ENCODE measurements at regions not wholly inside any gene's neighbourhood (a gene's known extent, or its start where the extent isn't known, plus 50 kb on each side); places are given as distances from the start of the nearest gene placed in this dataset.
"Not testable (repeated sequence)": the region's sequence is repeated elsewhere in the genome, so short reads cannot be mapped to it uniquely, and the experiment has no call there.

GRCh38 chr12:4822572-4822971 lies 87.1 kb upstream of the KCNA1 start:
- peaks cover 2% of the 10 kb centered on the region for H3K36me3 Mint-ChIP-seq
- no peaks in the 10 kb centered on the region for H3K27me3 Mint-ChIP-seq
- H3K27ac Mint-ChIP-seq: no peak overlapping the region
- H3K4me1 Mint-ChIP-seq (ENCODE audit: low read depth): peaks cover 42% of the 10 kb centered on the region
- no peak overlapping the region for H3K4me3 Mint-ChIP-seq
- no peaks in the 10 kb centered on the region for H3K9me3 Mint-ChIP-seq (ENCODE audit: low read depth)

- Mint-ChIP-seq H3K9me3 (ENCODE audit: low read depth) (no peaks in the 10 kb centered on the region), H3K4me1 (ENCODE audit: low read depth) (peaks cover 50% of the 10 kb centered on the region), H3K27ac (no peak overlapping the region), H3K4me3 (no peak overlapping the region), H3K36me3 (peaks cover 2% of the 10 kb centered on the region), H3K27me3 (no peaks in the 10 kb centered on the region)
Observed at GRCh38 chr12:4824380-4824779, 85.3 kb upstream of the KCNA1 start.

- H3K27ac Mint-ChIP-seq: peak overlapping the region; percentile 61
- no peaks in the 10 kb centered on the region for H3K9me3 Mint-ChIP-seq (ENCODE audit: low read depth)
- H3K4me1 Mint-ChIP-seq (ENCODE audit: low read depth): peaks cover 58% of the 10 kb centered on the region
- peak overlapping the region; percentile 24 for H3K4me3 Mint-ChIP-seq
- peaks cover 2% of the 10 kb centered on the region for H3K36me3 Mint-ChIP-seq
- no peaks in the 10 kb centered on the region for H3K27me3 Mint-ChIP-seq
Observed at GRCh38 chr12:4825011-4825858, 84.5 kb upstream of the KCNA1 start.

- H3K27ac Mint-ChIP-seq: no peak overlapping the region
Observed at GRCh38 chr12:4826909-4827308, 82.8 kb upstream of the KCNA1 start.

GRCh38 chr12:4828176-4828575 lies 81.5 kb upstream of the KCNA1 start:
- no peak overlapping the region for H3K4me3 Mint-ChIP-seq
- H3K27ac Mint-ChIP-seq: peak overlapping the region; percentile 2
- H3K4me1 Mint-ChIP-seq (ENCODE audit: low read depth): peaks cover 69% of the 10 kb centered on the region
- no peaks in the 10 kb centered on the region for H3K27me3 Mint-ChIP-seq
- H3K36me3 Mint-ChIP-seq: peaks cover 2% of the 10 kb centered on the region
- H3K9me3 Mint-ChIP-seq (ENCODE audit: low read depth): no peaks in the 10 kb centered on the region

More at GRCh38 chr12:4826909-4827308, 82.8 kb upstream of the KCNA1 start:
- Mint-ChIP-seq H3K27me3 (no peaks in the 10 kb centered on the region), H3K36me3 (peaks cover 2% of the 10 kb centered on the region), H3K4me1 (ENCODE audit: low read depth) (peaks cover 69% of the 10 kb centered on the region), H3K9me3 (ENCODE audit: low read depth) (no peaks in the 10 kb centered on the region), H3K4me3 (no peak overlapping the region)

GRCh38 chr12:4829161-4829792 lies 80.4 kb upstream of the KCNA1 start:
- H3K36me3 Mint-ChIP-seq: peaks cover 2% of the 10 kb centered on the region
- peak overlapping the region; percentile 81 for H3K27ac Mint-ChIP-seq
- peaks cover 68% of the 10 kb centered on the region for H3K4me1 Mint-ChIP-seq (ENCODE audit: low read depth)
- H3K4me3 Mint-ChIP-seq: peak overlapping the region; percentile 79
- no peaks in the 10 kb centered on the region for H3K27me3 Mint-ChIP-seq
- H3K9me3 Mint-ChIP-seq (ENCODE audit: low read depth): no peaks in the 10 kb centered on the region

- Mint-ChIP-seq H3K9me3 (ENCODE audit: low read depth) (no peaks in the 10 kb centered on the region), H3K36me3 (peaks cover 2% of the 10 kb centered on the region), H3K4me1 (ENCODE audit: low read depth) (peaks cover 63% of the 10 kb centered on the region), H3K4me3 (peak overlapping the region; percentile 79), H3K27me3 (no peaks in the 10 kb centered on the region), H3K27ac (peak overlapping the region; percentile 81)
Observed at GRCh38 chr12:4829793-4830162, 79.9 kb upstream of the KCNA1 start.

GRCh38 chr12:4830556-4831210 lies 79.0 kb upstream of the KCNA1 start:
- Mint-ChIP-seq H3K4me3 (peak overlapping the region; percentile 42), H3K27ac (no peak overlapping the region), H3K9me3 (ENCODE audit: low read depth) (no peaks in the 10 kb centered on the region), H3K27me3 (no peaks in the 10 kb centered on the region), H3K36me3 (no peaks in the 10 kb centered on the region), H3K4me1 (ENCODE audit: low read depth) (peaks cover 54% of the 10 kb centered on the region)

- H3K4me1 Mint-ChIP-seq (ENCODE audit: low read depth): peaks cover 40% of the 10 kb centered on the region
- no peaks in the 10 kb centered on the region for H3K9me3 Mint-ChIP-seq (ENCODE audit: low read depth)
- H3K4me3 Mint-ChIP-seq: no peak overlapping the region
- no peak overlapping the region for H3K27ac Mint-ChIP-seq
- no peaks in the 10 kb centered on the region for H3K36me3 Mint-ChIP-seq
- no peaks in the 10 kb centered on the region for H3K27me3 Mint-ChIP-seq
Observed at GRCh38 chr12:4833053-4833452, 76.7 kb upstream of the KCNA1 start.

- H3K9me3 Mint-ChIP-seq (ENCODE audit: low read depth): no peaks in the 10 kb centered on the region
- no peaks in the 10 kb centered on the region for H3K27me3 Mint-ChIP-seq
- H3K4me1 Mint-ChIP-seq (ENCODE audit: low read depth): peaks cover 37% of the 10 kb centered on the region
- H3K27ac Mint-ChIP-seq: no peak overlapping the region
- H3K4me3 Mint-ChIP-seq: no peak overlapping the region
- H3K36me3 Mint-ChIP-seq: no peaks in the 10 kb centered on the region
Observed at GRCh38 chr12:4833524-4833923, 76.2 kb upstream of the KCNA1 start.

- peak overlapping the region; percentile 10 for H3K27ac Mint-ChIP-seq
- H3K4me1 Mint-ChIP-seq (ENCODE audit: low read depth); H3K27me3 Mint-ChIP-seq; H3K9me3 Mint-ChIP-seq (ENCODE audit: low read depth); H3K4me3 Mint-ChIP-seq; H3K36me3 Mint-ChIP-seq: not testable (repeated sequence)
Observed at GRCh38 chr12:4842401-4842800, 67.3 kb upstream of the KCNA1 start.

- Mint-ChIP-seq H3K36me3 (peaks cover 3% of the 10 kb centered on the region), H3K4me3 (no peak overlapping the region), H3K9me3 (ENCODE audit: low read depth) (peaks cover 3% of the 10 kb centered on the region), H3K27me3 (peaks cover 3% of the 10 kb centered on the region), H3K27ac (no peak overlapping the region), H3K4me1 (ENCODE audit: low read depth) (peaks cover 4% of the 10 kb centered on the region)
Observed at GRCh38 chr12:4843907-4844306, 65.8 kb upstream of the KCNA1 start.

- Mint-ChIP-seq H3K27me3 (peaks cover under 1% of the 10 kb centered on the region), H3K9me3 (ENCODE audit: low read depth) (peaks cover 1% of the 10 kb centered on the region), H3K4me1 (ENCODE audit: low read depth) (peaks cover under 1% of the 10 kb centered on the region), H3K4me3 (no peak overlapping the region), H3K27ac (no peak overlapping the region), H3K36me3 (no peaks in the 10 kb centered on the region)
Observed at GRCh38 chr12:4847713-4848112, 62.0 kb upstream of the KCNA1 start.

- Mint-ChIP-seq H3K27ac (no peak overlapping the region), H3K27me3 (no peaks in the 10 kb centered on the region), H3K4me1 (ENCODE audit: low read depth) (no peaks in the 10 kb centered on the region), H3K36me3 (no peaks in the 10 kb centered on the region), H3K4me3 (no peak overlapping the region), H3K9me3 (ENCODE audit: low read depth) (no peaks in the 10 kb centered on the region)
Observed at GRCh38 chr12:4849115-4849541, 60.6 kb upstream of the KCNA1 start.

- Mint-ChIP-seq H3K9me3 (ENCODE audit: low read depth) (no peaks in the 10 kb centered on the region), H3K36me3 (no peaks in the 10 kb centered on the region), H3K27me3 (no peaks in the 10 kb centered on the region), H3K4me3 (no peak overlapping the region), H3K27ac (no peak overlapping the region), H3K4me1 (ENCODE audit: low read depth) (no peaks in the 10 kb centered on the region)
Observed at GRCh38 chr12:4849795-4850345, 59.8 kb upstream of the KCNA1 start.
